Caco-2 (cell line): ENCODE measurements at regions not wholly inside any gene's neighbourhood (a gene's known extent, or its start where the extent isn't known, plus 50 kb on each side); places are given as distances from the start of the nearest gene placed in this dataset.

Experiments used
- BruUV-seq: library from RNA; stranded (reverse); fragments of 400-500 nt; replicated peaks from 2 replicates; lab custom pipeline; 2021; lab: Mats Ljungman, UMichigan
- CTCF ChIA-PET: fragments of 300-600 bp; sonication (Branson Sonifier 250); formaldehyde crosslinking; loops from one replicate; lab custom pipeline; 2022; ENCODE audit warnings: antibody characterized with exemption; lab: Charles Lee
- POLR2A ChIA-PET: fragments of 300-600 bp; sonication (Branson Sonifier 250); formaldehyde crosslinking; loops from one replicate; lab custom pipeline; 2022; ENCODE audit warnings: antibody characterized with exemption; lab: Charles Lee
- DNase-seq, 2 experiments: peaks; one replicate each; pipeline versions ENCODE4 v3.0.0 to v3.0.0-alpha.2; 2020 to 2022
- H3K27me3 ChIP-seq: replicated peaks from 2 replicates; pipeline ENCODE4 v1.6.0; 2011; ENCODE audit warnings: low read length; ENCODE audit not compliant: control insufficient read depth, insufficient read depth
- H3K36me3 ChIP-seq: 2 replicates; pipeline ENCODE4 v1.5.1; 2011; ENCODE audit warnings: low read length; ENCODE audit not compliant: control insufficient read depth, insufficient read depth
- H3K4me1 ChIP-seq: fragments of 250-450 bp; sonication (Bioruptor Pico); 2 replicates; pipeline ENCODE4 v1.5.1; 2020; ENCODE audit warnings: mild to moderate bottlenecking
- H3K4me3 ChIP-seq: 2 replicates; pipeline ENCODE4 v1.5.1; 2011; ENCODE audit warnings: low read depth, mild to moderate bottlenecking, control low read depth, low read length
- H3K9me3 ChIP-seq: fragments of 250-450 bp; sonication (Bioruptor Pico); 2 replicates; pipeline ENCODE4 v1.5.1; 2020; ENCODE audit warnings: mild to moderate bottlenecking, moderate library complexity
- H3K27ac Mint-ChIP-seq: one replicate; pipeline ENCODE4 v1.8.0; 2022; ENCODE audit warnings: mixed read lengths; ENCODE audit not compliant: unreplicated experiment
- H3K27me3 Mint-ChIP-seq: one replicate; pipeline ENCODE4 v1.8.0; 2022; ENCODE audit warnings: mixed read lengths; ENCODE audit not compliant: insufficient read depth, unreplicated experiment
- H3K36me3 Mint-ChIP-seq: one replicate; pipeline ENCODE4 v1.8.0; 2022; ENCODE audit warnings: mild to moderate bottlenecking, mixed read lengths; ENCODE audit not compliant: insufficient read depth, unreplicated experiment
- H3K4me1 Mint-ChIP-seq: one replicate; pipeline ENCODE4 v1.8.0; 2022; ENCODE audit warnings: low read depth, mixed read lengths; ENCODE audit not compliant: unreplicated experiment
- H3K4me3 Mint-ChIP-seq: one replicate; pipeline ENCODE4 v1.8.0; 2022; ENCODE audit warnings: mild to moderate bottlenecking, moderate library complexity, mixed read lengths; ENCODE audit not compliant: unreplicated experiment
- H3K9me3 Mint-ChIP-seq: one replicate; pipeline ENCODE4 v1.8.0; 2022; ENCODE audit warnings: mixed read lengths; ENCODE audit not compliant: unreplicated experiment
- CTCF ChIP-seq, 2 experiments: fragments of 200-600 bp in 1 of 2; IDR thresholded peaks; 1 replicate in 1 of 2; 2 replicates in 1 of 2; pipeline versions ENCODE4 v1.5.1 to v1.8.0; 2011 to 2022; ENCODE audit warnings: antibody characterized with exemption in 1 of 2, control low read depth in 1 of 2, inconsistent platforms in 1 of 2, low read depth in 1 of 2, low read length in 1 of 2, mild to moderate bottlenecking in 1 of 2, moderate library complexity in 1 of 2; ENCODE audit not compliant: insufficient read depth in 1 of 2, severe bottlenecking in 1 of 2, unreplicated experiment in 1 of 2
- intact Hi-C: fragments of 100-400 bp; cut with micrococcal nuclease; formaldehyde crosslinking; loops from one replicate; pipeline ENCODE4 v1.10.0; 2022; ENCODE audit not compliant: unreplicated experiment

GRCh38 chr16:86846136-86846535 lies 267.8 kb downstream of the FOXL1 start:
- BruUV-seq, result no TSS peak
- ChIA-PET POLR2A (no interaction called here), CTCF (no interaction called here)
- TF ChIP-seq CTCF (IDR thresholded peaks at IDR 0.05; ENCODE audit: insufficient read depth in 1 of 2, low read depth in 1 of 2, low read length in 1 of 2, severe bottlenecking in 1 of 2, unreplicated experiment in 1 of 2), result no peak
- no peaks in the 10 kb centered on the region for H3K4me1 Mint-ChIP-seq
- Histone ChIP-seq H3K36me3 (no peaks in the 10 kb centered on the region), H3K4me3 (no peak overlapping the region), H3K27me3 (no peaks in the 10 kb centered on the region), H3K4me1 (no peaks in the 10 kb centered on the region), H3K9me3 (no peaks in the 10 kb centered on the region)
- DNase-seq, result no peak
- no peak overlapping the region for H3K27ac Mint-ChIP-seq
- H3K27me3 Mint-ChIP-seq, result no peaks in the 10 kb centered on the region
- H3K36me3 Mint-ChIP-seq, result no peaks in the 10 kb centered on the region
- H3K4me3 Mint-ChIP-seq, result no peak overlapping the region
- intact Hi-C loops, result no loop called here
- H3K9me3 Mint-ChIP-seq, result peaks cover 10% of the 10 kb centered on the region

GRCh38 chr16:86848821-86849220 lies 270.5 kb downstream of the FOXL1 start:
- no peaks in the 10 kb centered on the region for H3K36me3 Mint-ChIP-seq
- Histone ChIP-seq H3K4me1 (no peaks in the 10 kb centered on the region), H3K4me3 (no peak overlapping the region), H3K27me3 (no peaks in the 10 kb centered on the region), H3K36me3 (no peaks in the 10 kb centered on the region), H3K9me3 (0 out of 2 replicates have a peak, but pooled peaks cover 3% of the 10 kb centered on the region)
- no peak overlapping the region for H3K27ac Mint-ChIP-seq
- CTCF ChIA-PET, result no interaction called here
- H3K4me3 Mint-ChIP-seq, result no peak overlapping the region
- no peak for DNase-seq
- intact Hi-C loops, result no loop called here
- H3K9me3 Mint-ChIP-seq, result peaks cover 10% of the 10 kb centered on the region
- H3K27me3 Mint-ChIP-seq, result no peaks in the 10 kb centered on the region
- POLR2A ChIA-PET, result no interaction called here
- no peaks in the 10 kb centered on the region for H3K4me1 Mint-ChIP-seq
- TF ChIP-seq CTCF (IDR thresholded peaks at IDR 0.05; ENCODE audit: insufficient read depth in 1 of 2, low read depth in 1 of 2, low read length in 1 of 2, severe bottlenecking in 1 of 2, unreplicated experiment in 1 of 2), result no peak
- no TSS peak for BruUV-seq

- ChIA-PET POLR2A (no interaction called here), CTCF (no interaction called here)
- BruUV-seq, result no TSS peak
- H3K36me3 ChIP-seq, result no peaks in the 10 kb centered on the region
- H3K27me3 ChIP-seq, result no peaks in the 10 kb centered on the region
- 0 out of 2 replicates have a peak, but pooled peaks cover 3% of the 10 kb centered on the region for H3K9me3 ChIP-seq
- no peaks in the 10 kb centered on the region for H3K27me3 Mint-ChIP-seq
- H3K9me3 Mint-ChIP-seq, result peaks cover 10% of the 10 kb centered on the region
- no peak overlapping the region for H3K27ac Mint-ChIP-seq
- no peak for TF ChIP-seq CTCF (IDR thresholded peaks at IDR 0.05; ENCODE audit: insufficient read depth in 1 of 2, low read depth in 1 of 2, low read length in 1 of 2, severe bottlenecking in 1 of 2, unreplicated experiment in 1 of 2)
- intact Hi-C loops, result no loop called here
- no peaks in the 10 kb centered on the region for H3K4me1 Mint-ChIP-seq
- H3K4me3 Mint-ChIP-seq, result no peak overlapping the region
- no peak for DNase-seq
- no peak overlapping the region for H3K4me3 ChIP-seq
- no peaks in the 10 kb centered on the region for H3K36me3 Mint-ChIP-seq
- 0 out of 2 replicates have a peak, but pooled peaks cover 7% of the 10 kb centered on the region for H3K4me1 ChIP-seq
Observed at GRCh38 chr16:86850670-86851069, 272.3 kb downstream of the FOXL1 start.
